Hippocampal formation (tissue), 2 donors: ENCODE measurements at regions not wholly inside any gene's neighbourhood (a gene's known extent, or its start where the extent isn't known, plus 50 kb on each side); places are given as distances from the start of the nearest gene placed in this dataset.
"Not testable (repeated sequence)": the region's sequence is repeated elsewhere in the genome, so short reads cannot be mapped to it uniquely, and the experiment has no call there.

Source experiments
- DNase-seq, 2 donors: peaks; one replicate each; lab custom pipeline; 2025; lab: John Stamatoyannopoulos, UW

DNA sequence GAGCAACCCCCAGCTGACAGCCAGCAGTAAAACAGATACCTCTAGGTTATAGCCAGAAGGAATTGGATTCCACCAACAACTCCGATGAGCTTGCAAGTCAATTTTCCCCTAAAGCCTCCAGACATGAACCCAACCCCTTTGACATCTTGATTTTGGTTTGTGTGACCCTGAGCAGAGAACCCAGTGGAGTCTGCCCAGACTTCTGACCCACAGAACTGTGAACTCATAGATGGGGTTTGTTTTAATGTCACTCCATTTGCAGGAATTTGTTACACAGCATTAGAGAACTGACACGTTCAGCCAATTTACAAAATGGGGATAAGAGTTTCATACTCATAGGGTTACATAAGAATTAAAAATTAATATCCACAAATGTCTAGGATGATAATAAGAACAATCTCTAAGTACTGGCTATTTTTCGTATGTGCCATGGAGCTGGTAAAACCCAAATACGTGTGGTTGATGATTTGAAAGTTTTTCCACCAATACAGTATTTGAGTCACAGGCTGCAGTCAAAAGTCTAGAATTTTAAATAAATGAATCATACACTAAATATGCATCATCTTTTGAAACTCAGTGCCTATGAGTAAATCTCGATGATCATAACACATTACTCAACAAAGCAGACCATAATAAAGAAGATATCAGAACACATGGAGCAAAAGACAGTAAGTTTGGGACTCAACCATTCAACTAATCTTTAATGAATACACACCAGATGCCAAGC, 380.0 kb downstream of the ANAPC1 start:
- not testable (repeated sequence) for DNase-seq

DNA sequence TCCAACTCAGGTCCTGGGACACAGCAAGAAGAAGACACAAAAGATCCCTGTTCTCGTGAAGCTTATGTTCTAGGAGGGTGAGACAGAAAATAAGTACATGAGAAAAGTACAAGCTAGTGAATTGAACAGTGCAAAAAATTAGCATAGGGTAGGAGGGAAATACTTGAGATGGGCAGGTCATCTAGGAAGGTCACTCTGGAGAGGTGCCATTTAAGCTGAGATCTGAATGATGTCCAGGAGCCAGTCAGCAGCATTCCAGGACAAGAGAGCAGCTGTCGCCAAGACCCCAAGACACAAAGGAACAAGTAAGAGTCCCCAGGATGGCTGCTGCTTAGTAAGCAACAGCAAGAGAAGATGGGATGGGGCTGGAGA, 379.4 kb downstream of the ANAPC1 start:
- not testable (repeated sequence) for DNase-seq

DNA sequence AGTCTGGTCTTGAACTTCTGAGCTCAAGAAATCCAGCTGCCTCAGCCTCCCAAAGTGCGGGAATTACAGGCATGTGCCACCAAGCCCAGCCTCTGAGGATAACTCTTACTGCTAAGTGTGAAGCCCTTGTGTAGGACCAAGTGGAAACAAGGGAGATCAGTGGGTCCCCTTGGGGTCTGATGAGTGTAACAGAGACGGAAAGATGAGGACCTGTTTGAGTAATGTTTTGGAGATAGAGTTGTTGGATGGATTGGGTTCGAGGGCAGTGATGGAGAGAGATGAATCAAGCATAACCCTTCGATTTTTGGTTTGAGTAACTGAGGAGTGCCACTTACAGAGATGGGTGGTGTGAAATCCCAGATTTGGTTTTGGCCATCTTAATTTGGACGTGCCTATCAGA, 378.7 kb downstream of the ANAPC1 start:
- not testable (repeated sequence) for DNase-seq

GRCh38 chr2:111506936-111507335, 377.1 kb downstream of the ANAPC1 start:
- not testable (repeated sequence) for DNase-seq

DNA sequence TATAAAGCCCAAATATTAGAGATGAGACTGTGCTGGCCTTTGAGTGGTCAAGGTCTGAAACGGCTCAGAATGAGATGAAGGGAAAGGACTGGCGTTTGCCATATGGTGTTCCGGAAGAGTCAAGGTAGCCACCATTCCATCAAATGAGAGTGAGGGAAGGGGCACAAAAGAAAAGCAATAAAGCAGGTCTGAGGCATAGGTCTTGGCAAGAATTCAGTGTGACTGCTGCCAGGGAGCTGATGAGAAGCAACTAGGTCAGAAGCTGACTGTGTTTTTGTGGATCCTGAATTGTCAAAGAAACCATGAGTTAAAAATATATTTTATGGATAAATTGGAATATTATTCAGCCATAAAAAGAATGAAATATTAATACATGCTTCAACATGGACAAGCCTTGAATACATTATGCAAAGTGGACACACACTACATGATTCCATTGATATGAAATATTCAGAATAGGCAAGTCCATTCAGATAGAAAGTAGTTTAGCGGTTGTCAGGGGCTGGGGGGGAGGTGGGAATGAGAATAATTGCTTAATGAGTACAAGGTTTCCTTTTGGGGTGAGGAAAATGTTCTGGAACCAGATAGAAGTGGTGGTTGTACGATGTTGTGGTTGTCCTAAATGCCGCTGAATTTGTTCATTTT, 374.6 kb downstream of the ANAPC1 start:
- not testable (repeated sequence) for DNase-seq

DNA sequence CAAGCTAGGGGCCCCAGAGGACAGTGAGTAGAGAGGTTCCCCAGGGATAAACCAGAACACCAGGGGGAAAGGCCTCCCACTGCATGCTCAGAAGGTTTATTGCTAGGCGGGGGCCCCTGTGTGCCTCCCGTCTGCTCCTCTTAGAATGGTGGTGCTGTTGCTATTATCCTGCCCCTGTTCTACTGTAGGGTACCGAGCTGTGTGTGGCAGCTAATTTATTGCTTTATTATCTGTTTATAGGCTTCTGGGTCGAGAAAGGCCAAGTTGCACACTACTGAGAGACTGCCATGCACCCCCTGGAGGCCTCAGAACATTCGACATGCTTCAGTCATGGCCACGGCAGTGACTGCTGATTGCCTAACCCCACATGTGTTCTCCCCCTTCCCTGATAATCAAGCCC, 373.6 kb downstream of the ANAPC1 start:
- DNase-seq = not testable (repeated sequence)

DNA sequence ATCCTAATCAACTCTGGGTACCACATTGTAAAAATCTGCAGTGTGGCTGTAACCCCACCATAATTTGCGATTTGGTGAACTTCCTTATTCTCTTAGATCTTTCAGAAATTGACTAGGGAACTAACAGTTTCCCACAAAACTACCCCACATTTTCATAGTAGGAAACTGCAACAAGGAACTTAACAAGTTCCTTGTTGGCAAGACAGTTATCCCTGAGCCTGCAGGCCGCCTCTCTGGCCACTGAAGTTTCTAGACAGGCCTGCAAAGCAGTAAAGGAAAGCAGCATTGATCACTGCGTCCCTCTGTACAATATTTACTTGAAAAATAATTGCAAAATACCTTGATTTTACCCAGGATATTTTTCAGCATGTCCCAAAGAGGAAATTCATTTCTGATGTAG, 372.9 kb downstream of the ANAPC1 start:
- DNase-seq = not testable (repeated sequence)

- DNase-seq = not testable (repeated sequence)
These were observed 371.6 kb downstream of the ANAPC1 start for GRCh38 chr2:111512378-111512777.

- DNase-seq = not testable (repeated sequence)
These were observed 369.9 kb downstream of the ANAPC1 start for GRCh38 chr2:111514138-111514537.

- not testable (repeated sequence) for DNase-seq
These were observed 366.8 kb downstream of the ANAPC1 start for GRCh38 chr2:111517050-111517720.

- DNase-seq = not testable (repeated sequence)
These were observed 366.3 kb downstream of the ANAPC1 start for GRCh38 chr2:111517721-111518053.

DNA sequence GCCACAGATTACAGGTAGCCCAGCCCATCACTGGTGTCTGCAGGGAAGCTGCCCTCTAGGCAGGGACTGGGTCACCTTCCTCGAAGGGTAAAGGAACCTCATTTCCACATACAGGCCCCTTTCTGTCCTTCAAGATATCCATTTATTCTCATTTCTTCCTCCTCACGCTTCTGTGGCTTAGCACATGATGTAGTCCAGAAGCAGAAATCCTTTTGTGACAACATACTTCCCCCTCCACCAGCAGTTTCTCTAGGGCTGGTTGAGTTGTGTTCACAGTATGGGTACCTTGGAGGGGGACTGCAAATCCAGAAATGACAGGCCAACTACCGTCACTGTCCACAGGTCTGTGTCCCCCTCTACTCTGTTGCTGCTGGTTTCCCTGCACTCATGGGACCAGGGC, 364.9 kb downstream of the ANAPC1 start:
- no peak for DNase-seq

- no peak for DNase-seq
These were observed 361.7 kb downstream of the ANAPC1 start for GRCh38 chr2:111522231-111522768.

GRCh38 chr2:111523009-111523408, 361.0 kb downstream of the ANAPC1 start:
- DNase-seq = no peak

GRCh38 chr2:111525026-111525425, 359.0 kb downstream of the ANAPC1 start:
- not testable (repeated sequence) for DNase-seq

DNA sequence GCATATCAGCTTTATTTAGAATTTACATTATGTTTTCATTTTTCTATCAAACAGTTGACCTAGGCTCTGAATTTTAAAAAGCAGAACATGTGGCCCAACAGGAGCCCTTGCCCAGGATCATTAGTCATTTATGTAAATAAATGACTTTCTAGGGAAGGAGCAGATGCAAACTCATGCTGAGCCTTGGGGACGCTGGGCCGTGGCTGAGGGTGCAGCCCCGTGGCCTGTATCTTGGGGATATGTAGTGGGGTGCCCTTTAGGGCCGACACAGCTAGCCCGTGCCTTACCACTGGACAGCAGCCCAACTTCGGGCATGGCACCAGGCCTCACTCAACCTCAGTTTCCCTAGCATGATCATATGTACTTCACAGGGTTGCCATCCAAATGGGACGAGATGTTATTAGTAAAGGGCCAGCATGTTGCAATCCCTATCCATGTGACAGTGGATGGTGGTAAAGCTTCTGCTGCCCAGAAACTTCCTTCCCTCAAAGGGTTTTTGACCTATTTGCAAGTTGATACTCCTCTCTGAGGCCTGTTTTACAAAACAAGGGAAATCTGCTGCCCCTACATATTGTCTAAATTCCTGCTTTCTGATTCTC, 357.9 kb downstream of the ANAPC1 start:
- DNase-seq = not testable (repeated sequence)

- DNase-seq = not testable (repeated sequence)
These were observed 356.1 kb downstream of the ANAPC1 start for GRCh38 chr2:111527707-111528400.

GRCh38 chr2:111529022-111529421, 355.0 kb downstream of the ANAPC1 start:
- DNase-seq = not testable (repeated sequence)

DNA sequence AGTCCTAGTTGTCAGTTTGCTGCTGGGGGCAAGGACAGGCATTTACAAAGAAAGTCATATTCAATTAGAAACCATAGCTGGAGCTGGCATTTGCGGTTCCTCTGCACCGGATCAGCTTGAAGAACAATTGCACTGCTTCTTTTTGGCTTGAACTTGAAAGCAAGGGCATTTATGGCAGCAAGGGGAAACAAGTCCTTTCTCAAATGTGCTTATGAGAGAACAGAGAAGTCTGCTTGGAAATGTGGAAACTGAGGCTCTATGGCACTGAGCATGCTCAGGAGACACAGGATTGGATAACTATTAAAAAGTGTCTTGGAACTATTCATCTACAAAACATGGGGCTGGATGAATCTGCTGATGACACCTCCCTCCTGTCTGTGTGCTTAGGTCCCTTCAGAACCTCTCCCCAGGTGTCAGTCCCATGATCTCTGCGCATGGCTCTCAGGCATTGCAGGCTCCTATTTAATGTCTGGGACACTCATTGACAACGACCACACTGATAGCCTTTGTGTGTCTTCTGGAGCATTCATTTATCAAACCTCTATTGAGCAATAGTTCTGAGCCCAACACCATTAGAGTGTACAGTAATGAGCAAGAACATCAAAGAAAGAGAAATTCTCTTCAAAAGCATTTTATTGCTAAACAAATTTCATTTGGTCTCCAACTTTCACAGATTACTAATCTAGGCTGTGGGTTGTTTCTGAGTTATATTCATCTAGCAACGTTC, 353.6 kb downstream of the ANAPC1 start:
- DNase-seq = not testable (repeated sequence)

DNA sequence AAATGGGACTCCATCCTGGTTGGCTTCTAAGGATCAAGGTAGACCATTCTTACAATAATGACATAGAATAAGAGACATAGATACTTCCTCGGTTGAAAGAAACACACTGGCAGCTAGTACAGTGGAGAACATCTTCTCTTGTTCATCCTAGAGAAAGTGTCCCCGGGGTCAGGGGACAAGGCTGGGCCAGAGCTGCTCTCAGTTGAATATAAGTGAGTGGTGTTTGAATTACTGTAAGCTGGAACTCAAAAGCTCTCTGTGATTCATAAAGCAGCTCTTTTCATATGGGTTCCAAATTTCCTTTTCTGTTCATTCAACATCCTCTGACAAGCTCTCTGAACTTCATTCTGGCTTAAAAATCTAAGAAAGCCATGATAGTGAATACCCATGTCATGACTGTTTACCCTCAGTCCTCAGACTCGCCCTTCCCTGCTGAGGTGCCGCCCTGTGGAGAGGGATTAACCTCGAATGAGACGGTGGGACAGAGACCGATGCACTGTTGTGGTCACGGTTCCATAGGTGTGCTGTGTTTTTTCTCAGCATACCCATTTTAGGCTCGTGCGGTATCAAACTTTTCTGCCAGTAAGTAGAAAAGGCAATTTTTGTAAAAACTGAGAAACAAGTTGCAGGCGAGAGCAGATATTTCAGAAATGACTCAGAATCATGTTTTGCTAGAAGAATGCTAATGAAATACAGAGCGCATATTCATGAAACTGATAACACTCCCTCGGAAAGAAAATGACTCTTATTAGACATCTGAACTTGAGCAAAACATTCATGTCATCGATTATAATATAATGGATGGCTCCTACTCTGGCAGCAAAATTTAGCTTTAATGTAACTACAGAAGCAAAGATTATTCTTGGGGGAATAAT, 351.1 kb downstream of the ANAPC1 start:
- not testable (repeated sequence) for DNase-seq
